VCaP (cell line): ENCODE measurements at regions not wholly inside any gene's neighbourhood (a gene's known extent, or its start where the extent isn't known, plus 50 kb on each side); places are given as distances from the start of the nearest gene placed in this dataset.

Source experiments
- H3K27ac ChIP-seq: fragments of 450-650 bp; 2 replicates; pipeline ENCODE4 v1.5.1; 2017
- TF ChIP-seq, protein P1 (sequence below): fragments of 450-650 bp; conservative IDR thresholded peaks from 2 replicates; pipeline ENCODE4 v1.5.1; 2017; ENCODE audit warnings: mild to moderate bottlenecking, moderate library complexity

DNA sequence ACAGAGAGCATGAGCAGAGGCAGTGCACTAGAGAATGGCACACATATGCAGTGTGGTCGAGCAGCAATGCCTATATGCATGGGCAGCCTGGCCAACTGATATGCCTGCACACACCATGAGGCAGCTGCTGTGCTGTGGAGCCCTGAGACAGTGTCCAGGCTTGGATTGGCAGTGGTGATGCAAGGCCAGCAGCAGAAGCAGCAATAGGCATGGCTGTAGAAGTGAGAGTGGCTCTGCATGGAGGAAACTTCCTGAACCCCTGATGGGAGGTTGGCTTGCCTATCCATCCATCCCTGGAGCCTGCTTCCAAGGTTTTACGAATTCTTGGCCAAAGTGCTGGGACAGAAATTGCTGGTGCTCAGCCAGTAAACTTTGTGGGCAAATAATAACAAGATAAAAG lies 89.7 kb downstream of the DIRAS3 start:
- no peak overlapping the region for H3K27ac ChIP-seq
- TF ChIP-seq, protein P1, sequence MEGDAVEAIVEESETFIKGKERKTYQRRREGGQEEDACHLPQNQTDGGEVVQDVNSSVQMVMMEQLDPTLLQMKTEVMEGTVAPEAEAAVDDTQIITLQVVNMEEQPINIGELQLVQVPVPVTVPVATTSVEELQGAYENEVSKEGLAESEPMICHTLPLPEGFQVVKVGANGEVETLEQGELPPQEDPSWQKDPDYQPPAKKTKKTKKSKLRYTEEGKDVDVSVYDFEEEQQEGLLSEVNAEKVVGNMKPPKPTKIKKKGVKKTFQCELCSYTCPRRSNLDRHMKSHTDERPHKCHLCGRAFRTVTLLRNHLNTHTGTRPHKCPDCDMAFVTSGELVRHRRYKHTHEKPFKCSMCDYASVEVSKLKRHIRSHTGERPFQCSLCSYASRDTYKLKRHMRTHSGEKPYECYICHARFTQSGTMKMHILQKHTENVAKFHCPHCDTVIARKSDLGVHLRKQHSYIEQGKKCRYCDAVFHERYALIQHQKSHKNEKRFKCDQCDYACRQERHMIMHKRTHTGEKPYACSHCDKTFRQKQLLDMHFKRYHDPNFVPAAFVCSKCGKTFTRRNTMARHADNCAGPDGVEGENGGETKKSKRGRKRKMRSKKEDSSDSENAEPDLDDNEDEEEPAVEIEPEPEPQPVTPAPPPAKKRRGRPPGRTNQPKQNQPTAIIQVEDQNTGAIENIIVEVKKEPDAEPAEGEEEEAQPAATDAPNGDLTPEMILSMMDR, result no peak

DNA sequence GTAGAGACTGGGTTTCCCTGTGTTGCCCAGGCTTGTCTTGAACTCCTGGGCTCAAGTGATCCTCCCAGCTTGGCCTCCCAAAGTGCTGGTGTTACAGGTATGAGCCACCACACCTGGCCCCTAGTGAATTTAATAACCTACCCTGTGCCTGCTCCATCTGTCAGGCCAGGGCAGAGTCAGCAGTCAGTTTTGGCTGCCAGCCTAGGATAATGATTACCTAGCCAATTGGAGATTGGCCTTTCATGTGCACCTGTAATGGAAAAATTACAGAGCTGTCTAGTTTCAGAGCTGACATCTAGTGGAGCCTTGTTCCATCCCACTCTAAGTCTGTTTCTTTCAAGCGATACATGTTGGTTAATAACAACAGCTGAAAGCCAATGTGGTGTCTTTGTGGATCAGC lies 92.0 kb downstream of the DIRAS3 start:
- TF ChIP-seq, protein P1, result no peak
- H3K27ac ChIP-seq, result no peak overlapping the region

- no peak overlapping the region for H3K27ac ChIP-seq
- TF ChIP-seq, protein P1, result no peak
Observed at GRCh38 chr1:67957066-67957465, 93.4 kb downstream of the DIRAS3 start.

GRCh38 chr1:67956116-67956515 lies 94.3 kb downstream of the DIRAS3 start:
- TF ChIP-seq, protein P1, result no peak
- H3K27ac ChIP-seq, result no peak overlapping the region

DNA sequence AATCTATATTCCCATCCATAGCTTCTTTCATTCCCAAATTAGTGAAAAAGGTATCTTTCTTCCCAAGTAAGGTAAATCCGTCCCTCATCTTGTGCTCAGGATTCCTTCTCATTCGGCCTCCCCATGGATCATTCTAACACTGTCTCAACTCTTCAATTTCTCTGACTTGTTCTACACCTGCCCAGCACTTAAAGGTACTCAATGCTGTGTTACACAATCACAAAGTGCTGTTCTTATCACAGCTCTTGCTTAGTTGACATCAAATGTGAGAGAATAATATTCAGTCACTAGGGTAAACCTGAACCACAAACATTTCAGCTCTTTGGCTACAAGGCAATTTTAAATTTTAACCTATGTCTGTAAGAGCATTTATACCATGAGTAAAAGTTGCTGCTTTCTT lies 94.8 kb downstream of the DIRAS3 start:
- no peak overlapping the region for H3K27ac ChIP-seq
- TF ChIP-seq, protein P1, result no peak

- TF ChIP-seq, protein P1, result no peak
- no peak overlapping the region for H3K27ac ChIP-seq
Observed at GRCh38 chr1:67953301-67953700, 97.1 kb downstream of the DIRAS3 start.

GRCh38 chr1:67952071-67952470 lies 98.4 kb downstream of the DIRAS3 start:
- no peak overlapping the region for H3K27ac ChIP-seq
- TF ChIP-seq, protein P1, result no peak

- TF ChIP-seq, protein P1, result no peak
Observed at GRCh38 chr1:67951014-67951413, 99.4 kb downstream of the DIRAS3 start.

More at GRCh38 chr1:67951014-67951413, 99.4 kb downstream of the DIRAS3 start:
- no peak overlapping the region for H3K27ac ChIP-seq
